Pons (tissue), 1 donor: ENCODE measurements at regions not wholly inside any gene's neighbourhood (a gene's known extent, or its start where the extent isn't known, plus 50 kb on each side); places are given as distances from the start of the nearest gene placed in this dataset.
"Not testable (repeated sequence)": the region's sequence is repeated elsewhere in the genome, so short reads cannot be mapped to it uniquely, and the experiment has no call there.

Experiments used
- DNase-seq: peaks from one replicate; pipeline ENCODE4 v3.0.0-alpha.2; 2016; ENCODE audit warnings: low spot score

DNA sequence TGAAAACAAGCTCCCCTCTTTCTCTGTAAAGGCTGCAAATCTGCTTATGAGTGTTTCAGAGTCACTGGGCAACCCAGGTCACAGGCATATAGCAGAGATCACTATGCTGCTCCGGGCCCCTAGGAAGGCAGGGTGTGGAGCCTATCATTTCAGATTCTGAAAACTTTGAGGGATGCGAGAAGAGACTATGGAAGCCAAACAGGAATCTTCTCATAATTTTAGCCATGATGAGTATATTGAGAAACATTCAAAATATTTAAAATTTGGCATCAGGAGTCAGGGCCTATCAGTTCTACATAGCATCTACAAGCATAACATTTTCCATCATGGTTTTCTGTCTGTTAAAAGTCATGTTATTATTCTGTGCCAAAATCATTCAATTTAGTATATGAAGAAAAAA is 61.7 kb upstream of the ATXN3L start:
- no peak for DNase-seq

DNA sequence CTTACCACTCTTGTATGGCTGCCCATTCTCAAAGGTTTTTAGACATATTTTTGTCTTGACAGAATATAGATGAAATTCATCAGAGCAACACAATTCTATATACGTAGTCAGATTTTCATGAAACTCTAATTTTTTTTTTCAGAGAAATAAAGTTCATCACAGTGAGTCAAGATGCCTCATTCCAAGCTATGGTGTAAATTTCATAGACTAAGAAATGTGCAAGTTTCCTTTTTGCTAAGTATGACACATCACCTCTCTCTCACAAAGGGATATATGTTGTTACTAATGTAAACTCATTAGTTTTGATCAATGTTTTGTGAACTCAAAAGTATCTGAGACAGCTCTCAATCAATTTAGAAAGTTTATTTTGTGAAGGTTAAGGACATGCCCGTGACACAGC is 60.4 kb upstream of the ATXN3L start:
- no peak for DNase-seq

DNA sequence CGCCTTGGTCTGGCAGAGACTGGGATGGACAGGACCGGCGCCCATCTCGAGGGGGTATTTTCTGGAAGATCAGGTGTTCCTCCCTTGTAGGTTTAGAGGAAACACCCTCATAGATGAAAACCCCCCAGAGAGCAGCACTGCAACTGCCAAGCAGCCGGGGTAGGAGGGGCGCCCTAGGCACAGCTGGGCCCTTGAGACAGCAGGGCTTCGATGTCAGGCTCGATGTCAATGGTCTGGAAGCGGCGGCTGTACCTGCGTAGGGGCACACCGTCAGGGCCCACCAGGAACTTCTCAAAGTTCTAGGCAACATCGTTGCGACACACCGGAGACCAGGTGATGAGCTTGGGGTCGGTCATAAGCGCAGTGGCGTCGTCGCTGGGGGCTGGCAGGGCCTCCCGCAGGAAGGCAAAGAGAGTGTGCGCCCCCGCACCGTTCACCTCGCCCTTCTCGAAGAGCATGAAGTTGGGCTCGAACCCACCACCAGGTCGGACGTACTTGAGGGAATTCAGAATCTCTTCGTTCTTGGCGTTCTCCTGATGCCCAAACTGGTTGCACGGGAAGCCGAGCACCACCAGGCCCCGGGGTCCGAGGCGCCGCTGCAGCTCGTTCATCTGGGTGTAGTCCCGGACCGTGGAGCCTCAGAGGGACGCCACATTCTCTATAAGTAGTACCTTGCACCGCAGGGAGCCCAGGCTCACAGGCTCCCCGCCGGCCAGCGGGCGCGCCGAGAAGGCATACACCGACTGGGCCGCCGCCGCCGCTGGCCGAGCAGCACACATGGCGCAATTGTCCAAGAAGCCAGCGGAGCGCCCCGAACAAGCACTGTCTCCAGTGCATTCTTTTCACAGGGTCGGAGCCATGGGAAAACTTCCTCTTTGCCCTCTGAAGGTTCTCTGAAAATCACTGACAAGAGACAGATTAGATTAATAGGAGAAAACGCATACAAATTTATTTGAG is 59.0 kb upstream of the ATXN3L start:
- DNase-seq: not testable (repeated sequence)

DNA sequence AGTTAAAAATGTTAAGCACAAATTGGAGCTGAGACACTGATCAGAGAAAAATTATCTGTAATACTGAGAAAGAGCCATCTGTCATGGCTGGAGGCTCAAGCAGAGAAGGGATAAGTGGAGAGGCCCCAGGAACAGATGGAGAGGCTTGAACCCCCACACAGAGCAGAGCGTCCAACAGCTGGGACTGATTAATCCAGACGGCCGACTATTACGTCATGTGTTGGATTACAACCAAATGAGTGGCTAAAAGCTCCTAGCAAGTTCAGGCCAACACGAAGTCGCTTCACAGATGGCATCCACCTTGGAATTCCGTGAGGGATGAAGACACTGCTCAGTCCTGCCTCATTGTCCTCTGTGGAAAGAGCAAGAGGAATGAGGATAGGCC is 57.7 kb upstream of the ATXN3L start:
- no peak for DNase-seq

DNA sequence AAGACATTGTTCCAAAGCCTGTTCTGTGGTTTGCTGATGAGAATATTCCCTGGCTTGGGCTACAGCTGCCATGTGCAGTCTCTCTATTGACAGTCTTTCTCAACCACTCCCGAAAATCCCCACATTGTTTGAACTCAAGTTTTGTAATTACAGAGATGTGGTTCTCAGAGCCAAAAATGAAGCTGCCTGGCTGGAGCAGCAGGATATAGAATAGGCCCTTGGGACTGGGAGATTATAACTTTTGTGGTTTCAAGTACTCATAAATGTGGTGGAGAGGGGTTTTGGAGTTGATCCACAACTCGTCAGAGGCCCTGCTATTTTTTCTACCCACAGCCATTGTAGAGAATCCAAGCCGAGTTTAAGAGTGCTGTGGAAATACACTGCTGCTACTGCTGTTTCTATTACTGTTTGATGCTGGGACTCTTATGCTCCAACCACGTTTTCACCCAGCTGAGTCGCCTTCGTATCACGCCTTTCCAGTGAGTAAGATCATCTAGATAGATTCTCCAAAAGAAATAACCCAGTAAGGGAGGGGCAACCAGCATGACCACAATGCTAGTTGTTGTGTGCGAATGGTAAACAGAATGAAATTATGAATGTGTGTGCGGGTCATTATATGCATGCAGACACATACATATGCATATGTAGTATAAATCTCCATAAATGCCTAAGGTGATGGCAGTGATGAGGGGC is 57.1 kb upstream of the ATXN3L start:
- no peak for DNase-seq

DNA sequence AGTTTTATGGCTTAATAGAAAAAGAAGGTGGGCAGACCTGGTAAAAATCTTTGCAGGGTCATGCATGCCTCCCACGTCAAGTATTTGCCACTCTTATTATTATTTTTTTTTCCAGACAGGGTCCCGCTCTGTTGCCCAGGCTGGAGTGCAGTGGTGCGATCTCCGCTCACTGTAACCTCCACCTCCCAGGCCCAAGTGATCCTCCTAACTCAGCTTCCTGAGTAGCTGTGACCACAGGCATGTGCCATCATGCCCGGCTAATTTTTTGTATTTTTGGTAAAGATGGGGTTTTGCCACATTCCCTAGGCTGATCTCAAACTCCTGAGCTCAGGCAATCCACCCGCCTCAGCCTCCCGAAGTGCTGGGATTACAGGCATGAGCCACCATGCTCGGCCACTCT is 55.7 kb upstream of the ATXN3L start:
- not testable (repeated sequence) for DNase-seq

DNA sequence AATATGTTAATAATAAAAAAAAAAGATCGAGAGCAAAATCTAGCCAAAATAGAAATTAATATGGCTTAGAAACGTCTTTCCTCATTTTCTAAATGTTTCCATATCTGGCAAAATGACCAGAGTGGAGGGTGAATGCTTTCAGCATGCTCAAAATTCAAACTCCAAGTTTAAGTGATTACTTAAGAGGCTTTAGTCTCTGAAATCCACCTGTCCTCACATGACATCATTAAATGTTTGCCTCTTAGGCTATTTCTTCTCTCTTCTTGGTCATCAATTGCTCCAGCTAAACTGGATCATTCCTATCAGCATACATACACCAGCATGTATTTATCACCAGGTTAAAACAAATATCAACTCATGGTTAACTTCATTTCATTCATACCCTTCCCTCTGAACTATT is 54.5 kb upstream of the ATXN3L start:
- DNase-seq: no peak

DNA sequence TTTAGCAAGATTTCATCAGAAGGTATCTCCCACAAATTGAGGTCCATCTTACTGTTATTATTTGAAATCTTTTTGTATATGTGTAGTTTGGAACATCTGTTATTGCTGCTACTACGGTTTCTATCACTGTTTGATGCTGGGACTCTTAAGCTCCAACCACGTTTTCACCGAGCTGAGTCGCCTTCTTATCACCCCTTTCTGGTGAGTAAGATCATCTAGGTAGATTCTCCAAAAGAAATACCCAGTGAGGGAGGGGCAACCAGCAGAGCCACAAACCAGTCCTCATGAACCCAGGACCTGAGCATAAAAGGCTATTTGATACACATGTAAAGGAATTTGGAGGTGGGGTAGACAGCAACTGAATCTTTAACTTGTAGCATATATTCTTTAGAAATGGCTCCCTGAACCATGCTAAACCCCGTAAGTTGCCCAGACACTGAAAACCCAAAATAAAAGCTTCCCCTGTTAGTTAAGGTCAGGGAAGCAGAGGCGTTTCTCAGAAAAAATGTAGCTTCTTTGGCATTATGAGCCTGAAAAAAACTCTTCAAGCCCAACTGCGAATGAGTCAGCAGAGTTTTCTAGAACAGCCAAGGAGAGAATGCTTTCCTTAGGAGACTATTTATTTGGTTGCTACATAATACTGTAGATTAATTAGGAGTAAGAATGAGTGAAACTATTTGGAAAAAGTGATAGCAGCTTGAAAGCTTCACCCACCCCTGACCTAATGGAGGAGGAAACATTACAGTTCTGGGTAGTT is 53.8 kb upstream of the ATXN3L start:
- no peak for DNase-seq

DNA sequence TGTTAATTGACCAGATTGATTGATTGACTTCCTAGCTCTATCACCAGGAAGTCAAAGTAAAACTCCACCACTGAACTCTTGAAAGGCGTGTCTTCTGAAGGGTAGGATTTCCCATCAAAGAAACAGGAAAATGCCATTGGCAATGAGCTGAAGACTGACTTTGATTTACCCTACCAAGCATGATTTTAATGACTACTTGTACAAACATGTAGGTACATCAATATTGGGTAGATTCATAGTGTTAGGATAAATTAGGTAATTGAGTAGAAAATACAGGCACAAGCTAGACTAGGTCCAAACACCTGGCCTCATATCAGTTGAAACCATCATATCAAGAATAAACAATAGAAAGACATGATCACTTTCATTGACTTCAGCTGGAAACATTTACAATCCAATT is 53.2 kb upstream of the ATXN3L start:
- no peak for DNase-seq

DNA sequence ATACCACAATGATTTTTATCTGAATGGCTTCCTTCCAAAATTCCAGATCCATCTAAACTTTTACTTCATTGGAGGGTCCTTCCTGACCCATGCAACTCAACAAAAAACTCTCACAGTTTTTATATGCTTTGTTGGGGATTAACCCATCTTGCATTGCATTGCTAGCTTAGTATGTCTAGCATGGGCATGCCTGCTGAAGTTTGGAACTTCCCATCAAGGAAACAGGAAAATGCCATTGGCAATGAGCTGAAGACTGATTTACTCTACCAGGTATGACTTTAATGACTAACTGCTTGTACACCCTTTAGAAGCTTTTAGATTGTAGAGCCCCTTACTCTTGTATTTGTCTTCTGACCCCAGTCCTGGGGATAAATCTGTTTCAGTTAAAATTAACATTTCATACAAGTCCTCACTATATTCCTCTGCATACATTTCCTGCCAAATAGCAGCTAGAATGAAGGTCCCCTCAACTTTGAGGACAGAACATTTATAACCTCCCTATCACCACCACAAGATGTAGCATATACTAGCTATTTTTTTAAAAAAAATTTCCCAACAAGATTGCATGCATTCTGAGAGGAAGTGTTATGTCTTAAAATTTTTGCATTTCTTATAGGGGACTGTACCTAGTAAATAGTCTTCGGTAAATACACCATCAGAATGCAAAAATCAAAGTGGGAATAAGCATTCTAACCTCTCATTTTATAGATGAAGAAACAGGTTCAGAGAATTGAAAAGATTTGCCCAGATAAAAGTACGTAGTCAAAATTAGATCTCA is 52.5 kb upstream of the ATXN3L start:
- no peak for DNase-seq

DNA sequence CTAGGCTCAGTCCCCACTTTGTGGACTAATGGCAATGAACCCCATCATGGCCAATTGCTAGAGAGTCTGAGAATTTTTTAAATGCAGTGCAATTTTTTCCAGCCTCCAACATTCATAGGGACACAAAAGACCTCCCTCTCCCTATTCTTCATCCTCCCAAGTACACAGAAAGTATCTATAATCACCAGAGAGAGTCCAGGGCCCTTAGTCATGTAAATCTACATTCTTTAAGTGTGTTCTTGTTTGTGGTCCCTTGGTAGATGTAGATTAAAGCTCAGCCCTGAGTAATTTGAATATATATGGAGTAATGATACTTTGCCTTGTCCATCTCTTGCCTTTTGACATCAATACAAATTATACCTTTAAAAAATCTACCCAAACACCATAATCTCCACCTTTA is 51.3 kb upstream of the ATXN3L start:
- no peak for DNase-seq

DNA sequence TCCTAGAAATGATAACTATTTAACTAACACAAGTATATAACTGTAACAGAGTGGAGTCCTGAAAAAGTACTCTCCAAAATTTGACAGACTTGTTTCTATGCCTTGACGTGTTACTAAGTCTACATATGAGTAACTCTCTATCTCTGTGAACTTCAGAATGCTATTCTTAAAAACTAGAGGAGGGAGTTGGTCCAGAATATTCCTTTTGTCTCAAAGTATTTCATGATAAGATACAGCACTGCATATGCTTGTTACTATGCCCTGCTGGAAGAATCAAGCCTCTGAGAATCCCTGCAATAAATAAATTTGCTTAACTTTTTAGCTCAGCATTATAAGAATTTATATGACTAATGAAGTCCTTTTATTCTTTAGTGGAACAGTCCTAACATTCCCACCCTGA is 50.9 kb upstream of the ATXN3L start:
- DNase-seq: no peak
